SW480 (cell line): ENCODE measurements at regions not wholly inside any gene's neighbourhood (a gene's known extent, or its start where the extent isn't known, plus 50 kb on each side); places are given as distances from the start of the nearest gene placed in this dataset.

ENCODE experiments used
- DNase-seq: peaks from one replicate; pipeline ENCODE4 v3.0.0-alpha.2; 2016; ENCODE audit warnings: low spot score

DNA sequence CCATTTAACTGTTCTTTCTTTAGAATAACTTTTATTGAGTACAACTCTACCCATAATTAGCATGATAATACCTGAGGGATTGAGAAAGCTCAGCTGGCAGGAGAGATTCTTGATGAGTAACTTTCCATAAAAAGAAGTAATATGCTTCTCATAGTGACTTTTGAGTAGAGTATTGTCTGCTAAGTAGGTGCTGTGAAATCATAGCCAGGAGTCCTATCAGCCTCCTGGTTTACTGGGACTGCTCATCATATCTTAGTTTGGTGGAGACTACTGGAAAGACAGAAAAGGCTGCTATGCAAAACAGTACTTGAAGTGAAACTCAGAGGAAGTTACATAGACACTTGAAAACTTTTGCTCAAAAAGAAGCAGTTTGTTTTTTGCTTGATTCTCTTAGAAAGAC lies 113.3 kb upstream of the ATP2B1 start:
- DNase-seq: no peak

- no peak for DNase-seq
Measured at GRCh38 chr12:89817501-89818226, 109.0 kb upstream of the ATP2B1 start.

DNA sequence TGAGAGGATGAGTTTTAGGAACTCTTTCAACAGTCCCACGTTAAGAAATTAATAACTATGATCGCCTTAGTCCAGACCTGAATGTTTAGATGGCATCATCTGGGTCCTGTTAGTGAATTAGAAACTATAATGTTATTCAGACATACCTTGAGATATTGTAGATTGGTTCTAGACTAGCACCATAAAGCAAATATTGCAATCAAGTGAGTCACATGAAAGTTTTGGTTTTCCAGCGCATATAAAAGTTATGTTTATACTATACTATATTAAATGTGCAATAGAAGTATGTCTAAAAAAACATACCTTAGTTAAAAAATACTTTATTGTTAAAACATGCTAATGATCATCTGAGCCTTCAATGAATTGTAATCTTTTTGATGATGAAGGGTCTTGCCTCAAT lies 106.6 kb upstream of the ATP2B1 start:
- no peak for DNase-seq

GRCh38 chr12:89803412-89803811 lies 94.8 kb upstream of the ATP2B1 start:
- no peak for DNase-seq

GRCh38 chr12:89801284-89801683 lies 92.6 kb upstream of the ATP2B1 start:
- DNase-seq: no peak

- DNase-seq: no peak
Measured at GRCh38 chr12:89800435-89800834, 91.8 kb upstream of the ATP2B1 start.

DNA sequence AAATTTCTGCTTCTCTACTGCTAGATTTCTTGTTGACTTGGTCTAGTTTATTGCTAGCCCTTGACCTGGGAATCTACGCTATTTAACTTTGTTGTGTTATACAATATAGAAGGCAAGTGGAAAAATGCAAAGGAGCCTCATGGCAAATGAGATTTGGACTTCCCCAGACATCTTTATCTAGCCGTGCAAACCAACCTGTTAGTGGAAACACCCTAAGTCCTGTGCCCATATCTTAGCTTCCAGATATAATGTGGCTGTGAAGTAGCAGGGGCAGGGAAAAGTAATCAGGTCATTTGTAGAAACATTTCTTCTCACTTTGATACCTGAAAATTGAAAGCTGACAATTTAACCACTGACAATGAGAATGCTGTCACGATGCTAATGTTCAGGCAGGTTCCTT lies 90.7 kb upstream of the ATP2B1 start:
- DNase-seq: no peak

DNA sequence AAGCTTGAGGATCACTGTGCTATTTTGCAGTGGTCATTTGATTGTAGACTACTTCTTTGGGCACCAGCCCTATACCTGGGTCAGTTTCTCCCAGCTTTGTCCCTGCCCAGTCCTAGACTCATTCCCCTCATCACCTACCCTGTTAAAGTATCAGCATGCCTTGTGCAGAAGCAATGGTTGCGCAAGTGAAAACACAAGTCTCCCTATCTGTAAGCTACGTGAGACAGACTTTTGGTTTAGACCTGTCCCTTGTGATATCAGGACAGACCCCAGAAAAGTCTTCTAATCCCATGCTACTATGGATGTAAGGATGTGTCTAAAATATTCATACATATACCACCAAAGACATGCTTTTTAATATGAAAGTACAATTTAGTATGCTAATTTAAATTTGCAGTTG lies 88.8 kb upstream of the ATP2B1 start:
- DNase-seq: no peak

- no peak for DNase-seq
Measured at GRCh38 chr12:89796798-89797382, 88.3 kb upstream of the ATP2B1 start.

GRCh38 chr12:89793946-89794345 lies 85.3 kb upstream of the ATP2B1 start:
- DNase-seq: no peak

DNA sequence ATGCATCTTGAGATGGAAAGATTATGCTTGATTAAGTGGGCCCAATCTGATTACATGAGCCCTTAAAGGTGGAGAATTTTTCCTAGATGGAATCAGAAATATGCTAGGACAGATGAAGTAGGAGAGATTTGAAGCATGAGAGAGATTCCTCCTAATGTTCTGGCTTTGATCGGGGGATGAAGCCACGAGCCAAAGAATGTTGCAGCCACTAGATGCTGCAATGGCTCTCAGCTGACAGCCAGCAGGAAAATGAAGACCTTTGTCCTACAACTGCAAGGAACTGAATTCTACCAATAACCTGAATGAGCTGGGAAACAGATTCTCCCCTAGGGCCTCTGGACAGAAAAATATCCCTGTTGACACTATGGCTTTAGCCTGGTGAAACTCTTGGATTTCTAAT lies 82.6 kb upstream of the ATP2B1 start:
- no peak for DNase-seq

- no peak for DNase-seq
Measured at GRCh38 chr12:89789862-89790261, 81.2 kb upstream of the ATP2B1 start.

- DNase-seq: no peak
Measured at GRCh38 chr12:89787763-89788162, 79.1 kb upstream of the ATP2B1 start.

DNA sequence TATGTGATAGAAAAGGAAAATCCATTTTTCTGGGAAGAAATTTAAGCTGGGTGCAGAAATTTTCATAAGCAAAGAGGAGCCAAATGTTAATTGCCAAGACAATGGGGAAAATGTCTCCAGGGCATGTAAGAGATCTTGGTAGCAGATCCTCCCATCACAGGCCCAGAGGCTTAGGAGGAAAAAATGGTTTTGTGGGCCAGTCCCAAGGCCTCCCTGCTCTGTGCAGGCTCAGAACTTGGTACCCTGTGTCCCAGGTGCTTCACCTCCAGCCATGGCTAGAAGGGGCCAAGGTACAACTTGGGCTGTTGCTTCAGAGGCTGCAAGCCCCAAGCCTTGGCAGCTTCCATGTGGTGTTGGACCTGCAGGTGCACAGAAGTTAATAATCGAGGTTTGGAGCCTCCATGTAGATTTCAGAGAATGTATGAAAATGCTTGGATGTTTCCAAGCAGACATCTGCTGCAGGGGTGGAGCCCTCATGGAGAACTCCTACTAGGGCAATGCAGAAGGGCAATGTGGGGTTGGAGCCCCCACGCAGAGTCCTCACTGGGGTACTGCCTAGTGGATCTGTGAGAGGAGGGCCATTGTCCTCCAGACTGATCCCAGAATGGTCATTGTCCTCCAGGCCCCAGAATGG lies 77.7 kb upstream of the ATP2B1 start:
- no peak for DNase-seq

- DNase-seq: no peak
Measured at GRCh38 chr12:89783359-89784060, 74.9 kb upstream of the ATP2B1 start.

DNA sequence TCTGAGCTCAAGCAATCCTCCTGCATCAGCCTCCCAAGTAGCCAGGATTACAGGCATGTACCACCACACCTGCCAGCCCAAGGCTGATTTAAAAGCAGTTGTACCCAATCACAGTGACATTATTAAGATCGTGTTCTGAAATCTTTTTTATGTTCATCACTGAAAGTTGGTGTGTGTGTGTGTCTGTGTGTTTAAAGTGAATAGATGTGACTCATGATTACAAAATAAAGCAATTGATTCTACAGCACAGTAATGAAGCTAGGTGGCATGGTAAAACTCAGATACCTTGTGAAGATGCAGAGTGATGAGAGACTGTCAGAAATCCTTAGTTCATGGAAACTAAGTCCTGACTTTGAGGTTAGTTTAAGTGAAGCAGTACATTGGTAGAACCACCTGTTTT lies 74.2 kb upstream of the ATP2B1 start:
- no peak for DNase-seq

- no peak for DNase-seq
Measured at GRCh38 chr12:89781946-89782550, 73.4 kb upstream of the ATP2B1 start.

DNA sequence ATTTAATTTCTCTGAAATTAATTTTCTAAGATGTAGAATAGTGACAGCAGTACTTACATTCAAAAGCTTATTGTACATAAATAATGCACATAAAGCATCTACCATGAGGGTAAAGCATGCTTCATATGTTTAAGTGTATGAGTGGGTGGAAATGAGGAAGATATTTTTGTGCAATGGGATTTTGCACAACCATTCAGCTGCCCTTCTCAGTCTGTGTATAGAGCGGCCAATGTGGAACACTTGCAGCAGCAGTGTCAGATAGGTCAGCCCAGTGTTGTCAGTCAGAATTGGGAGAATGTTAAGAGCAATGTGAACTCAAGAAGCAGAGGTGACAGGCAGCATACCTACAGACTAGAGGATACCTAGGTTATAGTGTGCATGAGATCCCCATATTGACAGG lies 72.5 kb upstream of the ATP2B1 start:
- DNase-seq: no peak

GRCh38 chr12:89779090-89779489 lies 70.5 kb upstream of the ATP2B1 start:
- no peak for DNase-seq

- no peak for DNase-seq
Measured at GRCh38 chr12:89777733-89778379, 69.2 kb upstream of the ATP2B1 start.

DNA sequence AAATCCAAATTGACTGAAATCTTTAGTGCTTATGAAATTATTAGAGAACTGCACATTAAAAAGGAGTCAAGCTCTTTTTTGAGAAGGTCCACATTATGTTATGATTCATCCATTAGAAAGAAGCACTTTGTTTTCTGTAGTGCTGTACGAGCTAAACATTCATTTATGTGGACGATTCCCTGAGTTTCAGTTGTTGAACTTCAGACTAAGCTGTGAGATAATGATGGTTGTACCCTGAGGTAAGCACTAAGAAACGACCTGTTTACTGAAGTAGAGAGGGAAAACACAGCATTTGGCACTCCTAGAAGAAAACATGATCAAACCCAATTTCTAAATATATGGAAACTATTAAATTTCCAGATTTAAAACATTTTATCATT lies 67.3 kb upstream of the ATP2B1 start:
- DNase-seq: no peak
